ENCODE measurements at regions not wholly inside any gene's neighbourhood (a gene's known extent, or its start where the extent isn't known, plus 50 kb on each side); places are given as distances from the start of the nearest gene placed in this dataset.
"Not testable (repeated sequence)": the region's sequence is repeated elsewhere in the genome, so short reads cannot be mapped to it uniquely, and the experiment has no call there.

GRCh38 chr5:101626572-101626971, 669.5 kb downstream of the SLCO4C1 start:
- DNase-seq: no peak

DNA sequence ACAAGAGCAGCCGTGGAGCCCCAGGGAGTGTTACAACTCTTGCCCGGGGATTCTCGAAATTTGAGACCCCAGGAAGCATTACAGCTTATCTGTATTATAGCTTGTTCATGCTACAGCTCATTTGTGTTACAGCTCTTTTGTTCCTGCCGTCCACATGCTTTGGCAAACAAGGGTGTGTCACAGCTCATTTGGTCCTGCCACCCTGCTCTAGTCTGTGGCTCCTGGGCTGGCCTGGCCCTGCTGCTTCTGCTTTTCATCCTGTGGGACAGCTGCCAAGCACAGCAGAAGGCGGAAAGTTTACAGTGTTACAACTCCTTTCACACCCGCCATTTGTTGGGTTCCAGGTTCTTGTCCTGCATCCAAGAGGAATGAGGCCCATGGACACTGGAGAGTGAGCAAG, 685.0 kb downstream of the SLCO4C1 start:
- no peak for DNase-seq

- no peak for DNase-seq
These were observed 687.8 kb downstream of the SLCO4C1 start for GRCh38 chr5:101608322-101608721.

GRCh38 chr5:101605700-101606099, 690.4 kb downstream of the SLCO4C1 start:
- DNase-seq: no peak

GRCh38 chr5:101600614-101601013, 695.5 kb downstream of the SLCO4C1 start:
- no peak for DNase-seq

DNA sequence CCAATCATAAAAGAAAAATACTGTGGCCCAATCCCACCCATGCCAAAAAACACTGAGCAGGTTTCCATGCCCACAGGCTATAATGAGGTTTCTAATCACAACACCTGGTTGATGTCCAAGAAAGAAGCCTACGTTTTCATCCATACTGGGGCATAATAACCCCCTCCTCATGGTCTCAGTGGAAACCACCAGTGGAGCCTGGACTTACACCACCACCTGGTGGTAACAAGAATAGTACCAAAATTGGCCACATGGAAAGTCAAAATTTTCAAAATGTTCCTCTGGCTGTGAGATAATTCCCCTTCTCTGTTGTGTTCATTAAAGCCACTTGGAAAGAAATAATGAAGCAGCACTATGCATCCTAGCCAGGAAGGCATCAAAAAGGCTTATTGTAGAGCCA, 687.3 kb upstream of the ST8SIA4 start:
- no peak for DNase-seq

GRCh38 chr5:101585366-101585765, 682.3 kb upstream of the ST8SIA4 start:
- DNase-seq: no peak

- no peak for DNase-seq
These were observed 677.5 kb upstream of the ST8SIA4 start for GRCh38 chr5:101580591-101580990.

DNA sequence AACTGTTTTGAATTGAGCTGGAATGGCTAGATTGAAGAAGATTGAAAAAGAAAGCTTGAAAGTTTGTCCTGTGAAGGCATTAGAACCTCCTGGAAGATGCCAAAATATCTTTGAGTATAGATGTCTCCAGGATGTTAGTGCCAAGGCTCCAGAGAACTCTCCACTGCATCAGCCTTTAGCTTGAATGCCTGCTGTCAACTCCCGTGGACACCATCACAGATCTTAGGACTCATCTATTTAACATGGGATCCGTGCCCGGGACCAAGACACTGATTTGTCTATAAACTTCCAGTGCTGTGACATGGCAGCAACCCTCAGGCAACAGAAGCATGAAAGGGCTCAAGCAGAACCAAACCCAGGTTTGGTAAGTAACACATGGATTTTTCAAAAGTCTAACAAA, 670.9 kb upstream of the ST8SIA4 start:
- no peak for DNase-seq

- no peak for DNase-seq
These were observed 657.9 kb upstream of the ST8SIA4 start for GRCh38 chr5:101561018-101561417.

- DNase-seq: no peak
These were observed 640.7 kb upstream of the ST8SIA4 start for GRCh38 chr5:101543780-101544179.

GRCh38 chr5:101539315-101539714, 636.2 kb upstream of the ST8SIA4 start:
- no peak for DNase-seq

GRCh38 chr5:101535626-101536025, 632.5 kb upstream of the ST8SIA4 start:
- DNase-seq: no peak

DNA sequence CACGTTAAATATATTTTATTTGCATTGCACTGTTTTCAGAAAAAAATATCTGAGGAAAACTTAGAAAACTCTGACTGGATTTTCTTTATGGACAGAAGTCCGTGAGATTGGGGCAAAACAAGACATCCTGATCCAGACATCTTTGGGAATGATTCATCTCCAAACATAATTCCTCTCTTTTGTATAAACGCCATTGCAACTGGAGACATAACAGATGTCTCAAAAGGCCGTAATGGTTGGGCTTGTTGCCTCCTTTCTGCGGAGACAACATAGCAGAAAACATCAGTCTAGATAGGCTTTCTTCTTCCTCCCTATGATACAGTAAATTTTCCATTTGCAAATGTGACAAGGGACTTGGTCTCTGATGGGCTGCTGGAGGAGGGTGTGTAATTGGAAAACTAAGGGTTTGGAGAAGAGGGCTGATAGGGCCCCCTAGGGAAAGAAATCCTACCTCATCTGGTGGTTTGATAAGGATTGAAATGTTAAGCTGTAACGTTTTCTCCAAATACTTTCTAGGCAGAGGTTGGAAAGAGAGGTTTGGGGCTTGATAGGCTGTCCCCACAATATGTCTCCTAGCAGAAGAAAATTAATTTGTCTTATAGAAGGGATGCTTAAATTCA, 631.5 kb upstream of the ST8SIA4 start:
- DNase-seq: no peak

DNA sequence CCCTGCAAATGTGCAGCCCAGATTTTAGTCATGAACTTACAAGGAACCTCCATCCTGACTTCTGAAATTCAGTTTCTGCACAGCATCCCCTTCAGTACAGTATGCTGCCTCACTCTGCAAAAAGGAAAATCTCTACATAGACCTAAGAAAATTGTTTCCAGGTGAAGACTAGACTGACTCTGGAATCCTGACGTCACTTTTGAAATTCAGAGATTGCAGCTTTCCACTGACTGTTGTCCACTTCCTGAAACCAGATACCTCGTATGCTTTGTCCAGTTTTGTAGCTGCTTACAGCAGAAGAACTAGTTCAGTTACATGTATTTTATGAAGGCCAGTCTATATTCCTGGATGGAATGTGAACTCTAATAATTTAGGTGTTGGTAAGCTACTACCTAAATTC, 629.3 kb upstream of the ST8SIA4 start:
- no peak for DNase-seq

DNA sequence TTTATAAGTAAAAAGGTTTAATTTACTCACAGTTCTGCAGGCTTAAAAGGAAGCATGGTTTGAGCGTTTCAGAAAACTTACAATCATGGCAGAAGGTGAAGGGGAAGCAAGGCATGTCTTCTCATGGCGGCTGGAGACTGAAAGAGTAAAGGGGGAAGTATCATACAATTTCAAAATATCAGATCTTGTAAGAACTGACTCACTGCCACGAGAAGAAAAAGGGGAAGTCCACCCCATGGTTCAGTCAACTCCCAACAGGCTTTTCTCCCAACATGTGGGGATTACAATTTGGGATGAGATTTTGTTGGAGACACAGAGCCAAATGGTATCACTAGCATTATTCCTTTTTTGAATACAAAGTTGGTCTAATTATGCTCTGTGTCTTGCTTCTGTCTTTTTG, 627.9 kb upstream of the ST8SIA4 start:
- DNase-seq: no peak

DNA sequence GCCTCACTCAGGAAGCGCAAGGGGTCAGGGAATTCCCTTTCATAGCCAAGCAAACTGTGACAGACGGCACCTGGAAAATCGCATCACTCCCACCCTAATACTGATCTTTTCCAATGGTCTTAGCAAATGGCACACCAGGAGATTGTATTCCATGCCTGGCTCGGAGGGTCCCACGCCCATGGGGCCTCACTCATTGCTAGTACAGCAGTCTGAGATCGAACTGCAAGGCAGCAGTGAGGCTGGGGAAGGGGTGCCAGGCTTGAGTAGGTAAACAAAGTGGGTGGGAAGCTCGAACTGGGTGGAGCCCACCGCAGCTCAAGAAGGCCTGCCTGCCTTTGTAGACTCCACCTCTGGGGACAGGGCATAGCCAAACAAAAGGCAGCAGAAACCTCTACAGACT, 626.0 kb upstream of the ST8SIA4 start:
- not testable (repeated sequence) for DNase-seq

- DNase-seq: no peak
These were observed 617.3 kb upstream of the ST8SIA4 start for GRCh38 chr5:101520417-101520816.

DNA sequence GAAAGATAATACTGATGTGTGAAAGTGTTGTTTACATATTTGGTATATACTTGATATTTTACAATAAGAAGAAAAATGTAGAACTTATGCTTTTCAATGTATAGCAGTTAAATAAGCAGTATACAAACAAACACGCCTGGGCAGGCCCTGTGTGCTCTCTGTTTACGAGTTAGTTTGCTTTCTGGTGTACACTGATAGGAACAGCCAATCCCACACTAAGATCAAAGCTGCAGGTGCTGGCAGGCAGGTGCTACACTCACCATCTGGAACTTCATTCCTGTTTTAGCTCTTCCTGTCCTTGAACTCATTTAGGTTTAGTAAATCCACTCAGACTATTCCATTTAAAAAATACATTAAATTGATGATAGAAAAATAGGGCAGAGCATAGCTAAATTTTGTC, 614.7 kb upstream of the ST8SIA4 start:
- peak; percentile 4 for DNase-seq

GRCh38 chr5:101515721-101516120, 612.6 kb upstream of the ST8SIA4 start:
- DNase-seq: no peak

GRCh38 chr5:101505891-101506570, 602.9 kb upstream of the ST8SIA4 start:
- no peak for DNase-seq

GRCh38 chr5:101482931-101483330, 579.8 kb upstream of the ST8SIA4 start:
- no peak for DNase-seq

DNA sequence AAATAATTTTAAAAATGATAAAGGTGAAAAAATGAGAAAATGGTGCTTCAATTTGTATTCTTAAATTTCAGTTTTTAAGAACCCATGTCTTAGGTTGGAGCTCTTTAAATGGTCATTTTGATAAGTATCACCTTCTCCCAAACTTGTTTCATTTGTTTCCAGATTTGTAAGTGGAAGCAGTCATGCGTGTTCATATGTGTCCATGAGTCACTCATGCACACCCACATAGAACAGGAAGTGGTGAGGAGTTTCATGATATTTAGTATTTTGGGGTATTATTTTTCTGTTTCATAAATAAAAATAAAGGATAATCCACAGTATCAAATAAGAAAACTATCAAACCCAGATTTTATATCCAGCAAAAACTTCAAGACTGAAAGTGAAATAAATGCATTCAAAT, 570.4 kb upstream of the ST8SIA4 start:
- DNase-seq: no peak

GRCh38 chr5:101461455-101461854, 558.4 kb upstream of the ST8SIA4 start:
- no peak for DNase-seq

- DNase-seq: no peak
These were observed 555.5 kb upstream of the ST8SIA4 start for GRCh38 chr5:101458587-101458986.

All from NCI-H510A (cell line).